Femur (tissue), 1 donor: ENCODE measurements at regions not wholly inside any gene's neighbourhood (a gene's known extent, or its start where the extent isn't known, plus 50 kb on each side); places are given as distances from the start of the nearest gene placed in this dataset.
"Not testable (repeated sequence)": the region's sequence is repeated elsewhere in the genome, so short reads cannot be mapped to it uniquely, and the experiment has no call there.

Experiments used
- DNase-seq: peaks from one replicate; pipeline ENCODE4 v3.0.0-alpha.2; 2017

DNA sequence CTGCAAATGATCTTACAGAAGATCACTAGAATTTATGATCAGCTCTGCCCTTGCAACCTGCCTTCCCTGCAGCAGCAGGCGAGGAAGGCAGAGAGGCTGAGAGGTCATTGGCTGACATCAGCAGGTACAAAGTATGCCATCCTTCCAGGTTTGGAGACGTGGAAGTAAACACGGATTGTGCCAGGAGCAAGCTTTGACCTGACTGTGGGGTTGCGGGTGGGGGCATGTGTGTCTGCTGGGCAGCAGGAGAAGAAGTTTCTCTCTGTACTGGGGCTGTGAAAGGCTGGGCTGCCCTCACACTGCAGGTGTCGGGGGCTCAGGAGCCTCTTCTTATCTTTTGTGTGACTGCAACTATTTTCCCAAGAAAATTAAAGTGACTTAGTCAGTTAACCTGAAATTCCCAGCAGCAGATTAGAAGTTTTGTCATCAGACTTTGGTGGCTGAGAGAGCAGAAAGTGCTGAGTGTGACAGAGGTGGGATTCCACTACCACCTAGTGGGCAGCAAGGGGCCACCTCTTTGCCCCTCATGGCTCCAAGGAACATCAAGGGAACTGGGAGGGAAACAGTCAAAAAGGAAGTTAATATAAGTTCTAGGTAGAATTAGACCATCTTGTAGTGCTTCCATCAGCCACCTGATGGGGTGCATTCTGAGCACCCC is 565.9 kb downstream of the ETS1 start:
- no peak for DNase-seq

DNA sequence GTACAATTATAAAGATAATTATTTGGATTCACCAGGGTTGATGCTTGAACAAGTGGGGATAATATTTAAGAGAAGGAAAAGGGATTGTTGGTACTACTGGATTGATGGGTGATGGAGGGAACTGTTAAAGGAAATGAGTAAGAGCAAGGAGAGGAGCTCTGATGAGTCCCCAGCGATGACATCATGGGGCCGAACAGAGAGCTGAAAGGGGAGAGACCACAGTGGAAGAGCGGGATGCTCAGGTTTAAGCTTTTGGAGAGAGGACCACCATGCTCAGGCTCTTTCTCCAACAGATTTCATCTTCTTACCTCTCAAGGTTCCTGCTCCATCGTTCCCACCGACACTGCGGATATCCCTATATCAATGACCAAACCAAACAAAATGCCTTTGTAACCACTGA is 568.7 kb downstream of the ETS1 start:
- no peak for DNase-seq

DNA sequence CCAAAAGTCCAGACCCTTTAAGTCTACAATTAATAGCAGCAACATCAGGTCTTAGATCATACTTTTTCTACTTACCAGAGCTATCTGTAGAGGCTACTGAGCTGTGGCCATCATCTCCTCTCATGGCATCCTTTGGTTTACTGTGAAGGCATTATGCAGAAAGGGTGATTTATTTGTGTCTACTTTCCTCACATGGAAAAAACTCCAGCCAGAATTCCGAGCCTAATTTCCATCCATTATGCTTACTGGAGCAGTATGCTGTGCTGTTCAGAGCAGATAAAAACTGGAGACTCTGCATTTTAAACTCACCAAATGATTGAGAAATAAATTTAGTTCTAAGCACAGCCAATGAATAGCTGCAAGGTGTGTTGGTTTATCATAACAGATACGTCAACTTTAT is 581.8 kb downstream of the ETS1 start:
- no peak for DNase-seq

DNA sequence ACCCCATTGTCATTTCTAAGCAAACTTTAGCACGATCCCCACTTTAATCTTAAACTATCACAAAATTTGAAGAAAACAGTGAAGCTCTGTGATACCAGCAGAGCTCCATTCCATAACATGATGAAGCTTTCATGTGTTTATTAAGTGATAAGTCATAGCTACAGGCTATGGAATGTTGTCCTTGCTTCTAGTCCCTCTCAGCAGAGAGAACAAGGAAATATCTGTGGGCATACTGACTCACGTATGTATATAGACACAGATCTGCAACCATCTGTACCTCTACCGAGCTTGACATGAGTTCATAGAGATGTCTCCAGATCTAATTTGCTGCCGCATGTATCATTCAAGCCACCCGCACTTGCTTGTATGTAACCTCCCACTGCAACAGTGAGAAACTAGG is 588.9 kb downstream of the ETS1 start:
- DNase-seq = no peak

DNA sequence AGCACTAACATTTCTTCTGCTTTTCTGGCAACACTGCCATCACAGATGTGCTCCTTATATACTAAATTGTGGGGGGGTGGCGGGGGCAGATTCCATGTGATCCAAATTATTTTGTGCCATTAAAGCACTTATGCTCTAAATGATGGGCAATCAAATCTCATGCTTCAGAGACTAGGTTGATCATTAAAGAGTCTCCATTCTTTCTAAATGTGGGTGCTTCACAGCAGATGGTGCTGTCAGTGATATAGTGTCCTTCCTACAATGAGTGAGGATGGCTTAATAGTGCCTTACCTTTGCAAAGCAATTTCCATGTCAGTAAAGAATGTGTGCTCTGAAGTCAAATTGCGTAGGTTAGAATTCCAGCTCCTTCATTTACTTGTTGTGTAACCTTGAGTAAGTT is 589.8 kb downstream of the ETS1 start:
- no peak for DNase-seq

DNA sequence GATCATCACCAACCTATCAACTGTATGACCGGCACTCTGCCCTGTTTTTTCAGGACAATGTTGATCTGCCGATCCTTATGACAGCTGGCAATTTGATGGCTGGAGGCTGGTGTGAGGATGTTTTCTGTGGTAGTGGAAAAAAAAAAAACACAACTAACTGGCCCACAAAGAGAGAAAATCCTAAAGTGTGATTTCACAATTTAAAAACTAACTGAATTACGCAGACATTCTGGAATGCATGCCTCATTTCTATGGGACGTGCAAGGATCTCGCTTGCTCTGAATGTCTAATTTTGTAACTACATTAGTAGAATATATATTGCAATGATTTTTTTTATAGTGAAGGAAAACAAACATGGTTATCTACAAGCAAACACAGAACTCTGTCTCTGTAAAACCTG is 590.5 kb downstream of the ETS1 start:
- DNase-seq = no peak

DNA sequence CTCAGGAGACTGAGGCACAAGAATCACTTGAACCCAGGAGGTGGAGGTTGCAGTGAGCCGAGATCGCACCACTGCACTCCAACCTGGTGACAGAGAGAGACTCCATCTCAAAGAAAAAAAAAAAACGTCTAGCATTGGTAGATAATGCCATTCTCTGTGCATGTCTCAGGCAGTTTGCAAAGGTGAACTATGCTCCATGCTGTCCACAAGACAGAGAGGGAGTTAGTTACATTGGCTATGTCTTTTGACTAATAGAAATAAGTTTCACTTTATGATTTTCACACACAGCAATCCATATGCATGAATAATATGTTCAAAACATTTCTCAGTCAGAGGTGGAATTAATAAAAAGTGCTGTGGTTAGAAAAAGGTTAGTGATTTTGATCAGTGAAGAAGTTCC is 591.4 kb downstream of the ETS1 start:
- no peak for DNase-seq

DNA sequence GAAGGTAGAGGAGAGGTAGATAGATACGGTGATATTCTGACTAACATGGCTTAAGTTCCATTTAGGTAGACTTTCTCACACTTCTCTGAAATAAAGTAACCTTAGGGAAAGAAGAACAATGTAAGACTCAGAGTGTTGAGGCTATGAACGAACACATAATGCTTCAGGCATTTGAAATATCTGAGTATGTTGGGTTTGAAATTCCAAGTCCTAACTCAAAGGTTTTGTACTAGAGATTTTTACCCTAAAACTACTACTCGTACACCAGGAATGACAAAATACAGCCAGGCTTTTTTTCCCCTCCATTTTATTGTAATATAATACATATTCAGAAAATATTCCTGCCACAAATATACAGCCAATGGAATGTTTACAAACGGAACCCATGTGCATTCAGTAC is 592.6 kb downstream of the ETS1 start:
- no peak for DNase-seq

DNA sequence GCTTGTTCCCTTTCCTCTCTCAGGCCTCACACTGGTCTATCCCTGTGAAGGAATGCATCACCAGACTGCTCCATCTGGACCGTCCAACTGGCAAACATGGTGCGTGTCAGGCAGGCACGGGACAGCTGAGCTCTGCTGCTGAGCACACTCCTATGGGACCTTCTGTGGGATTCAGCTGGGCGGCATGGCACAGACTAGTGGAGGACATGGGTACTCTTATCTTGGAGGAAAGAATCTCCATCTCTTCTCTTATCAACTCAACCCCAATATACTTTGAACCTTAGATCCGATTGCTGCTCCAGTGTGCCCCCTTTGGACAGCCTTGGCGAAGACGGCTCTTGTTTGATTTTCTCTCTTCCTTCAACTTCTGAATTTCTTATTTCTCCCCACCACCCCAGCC is 593.6 kb downstream of the ETS1 start:
- no peak for DNase-seq

DNA sequence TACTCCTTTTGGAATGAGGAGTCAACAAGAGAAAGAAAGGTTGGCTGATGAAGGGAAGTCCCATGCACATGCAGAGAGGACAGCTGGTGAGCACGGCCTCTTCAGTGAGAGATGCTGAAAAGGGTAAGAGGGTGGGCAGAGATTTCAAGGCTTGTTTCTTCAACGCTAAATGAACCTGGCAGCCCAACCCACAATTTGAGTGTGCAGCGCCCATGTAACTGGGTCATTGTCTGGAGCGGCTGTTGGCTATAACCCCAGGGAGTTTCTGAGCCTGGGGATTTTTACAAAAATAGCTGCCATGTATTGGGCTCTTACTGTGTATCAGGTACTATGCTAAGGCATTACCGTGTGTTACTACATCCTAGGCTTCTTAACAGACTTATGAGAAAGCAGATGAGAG is 594.1 kb downstream of the ETS1 start:
- no peak for DNase-seq

DNA sequence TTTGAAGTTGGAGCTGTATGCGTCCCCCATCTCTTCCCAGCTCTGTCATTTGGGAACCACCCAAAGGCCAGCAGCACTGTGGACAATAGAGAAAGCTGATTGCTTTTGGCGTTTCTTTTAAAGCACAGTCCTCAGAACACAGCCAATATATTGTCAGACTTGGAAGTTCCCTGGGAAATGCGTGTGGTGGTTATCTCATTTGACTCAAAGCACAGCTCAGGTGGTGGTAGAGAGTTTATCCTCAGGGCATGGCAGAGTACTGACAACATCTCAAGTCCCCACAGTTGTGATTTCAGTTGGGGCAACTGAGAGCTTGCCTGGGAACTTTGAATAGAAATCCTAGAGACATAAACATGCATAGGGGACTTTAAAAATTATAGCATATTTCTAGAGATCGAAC is 601.3 kb downstream of the ETS1 start:
- DNase-seq = no peak

DNA sequence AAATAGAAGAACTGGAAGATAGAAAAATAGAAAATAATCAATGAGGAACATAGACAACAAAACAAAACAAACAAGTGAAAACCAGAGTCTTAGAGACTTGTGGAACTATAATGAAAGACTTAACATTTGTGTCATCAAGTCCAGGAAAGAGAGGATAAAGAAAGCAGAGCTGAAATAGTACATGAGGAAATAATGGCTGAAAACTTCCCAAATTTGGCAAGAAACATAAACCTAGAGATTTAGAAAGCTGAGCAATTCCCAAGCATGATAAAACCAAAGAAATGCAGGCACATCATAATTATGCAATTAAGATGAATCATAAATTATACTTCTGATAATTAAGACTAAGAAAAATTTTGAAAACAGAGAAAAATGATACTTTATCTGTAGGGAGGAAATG is 614.5 kb downstream of the ETS1 start:
- no peak for DNase-seq

DNA sequence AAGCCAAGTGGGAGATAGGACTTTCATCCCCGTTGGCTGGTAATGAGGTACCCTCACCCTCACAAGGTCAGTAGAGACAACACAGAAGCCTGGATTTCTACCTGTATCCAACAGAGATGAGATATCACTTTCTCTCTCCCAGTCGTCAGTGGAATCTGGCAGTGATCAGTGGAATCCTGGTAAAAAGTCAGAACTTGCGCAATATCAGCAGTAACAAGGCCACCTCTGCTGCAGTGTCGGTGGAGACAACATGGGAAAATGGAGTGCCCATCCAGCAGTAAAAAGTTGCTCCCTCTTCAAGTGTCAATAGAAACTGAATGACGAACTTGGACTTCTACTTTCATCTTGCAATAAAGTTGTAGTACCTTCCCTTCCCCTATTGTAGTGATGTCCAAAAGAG is 615.9 kb downstream of the ETS1 start:
- no peak for DNase-seq

DNA sequence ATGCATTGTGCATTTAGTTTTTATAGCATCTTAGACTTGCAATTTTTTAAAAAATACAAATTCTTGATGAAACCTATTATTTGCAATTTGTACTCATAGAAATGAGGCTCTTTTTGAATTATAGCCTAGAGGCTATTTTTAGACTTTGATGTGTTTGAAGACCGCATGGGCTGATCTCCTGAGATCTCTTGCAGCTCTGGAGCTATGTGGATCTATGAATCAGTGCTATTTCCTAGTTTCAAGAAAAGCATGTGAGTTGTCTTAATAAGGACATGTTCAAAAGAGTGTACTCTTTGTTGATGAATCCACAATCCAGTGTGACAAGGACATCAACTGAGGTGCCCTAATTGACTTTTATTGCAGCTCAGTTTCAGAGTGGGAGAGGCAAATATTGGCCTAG is 620.5 kb downstream of the ETS1 start:
- no peak for DNase-seq

DNA sequence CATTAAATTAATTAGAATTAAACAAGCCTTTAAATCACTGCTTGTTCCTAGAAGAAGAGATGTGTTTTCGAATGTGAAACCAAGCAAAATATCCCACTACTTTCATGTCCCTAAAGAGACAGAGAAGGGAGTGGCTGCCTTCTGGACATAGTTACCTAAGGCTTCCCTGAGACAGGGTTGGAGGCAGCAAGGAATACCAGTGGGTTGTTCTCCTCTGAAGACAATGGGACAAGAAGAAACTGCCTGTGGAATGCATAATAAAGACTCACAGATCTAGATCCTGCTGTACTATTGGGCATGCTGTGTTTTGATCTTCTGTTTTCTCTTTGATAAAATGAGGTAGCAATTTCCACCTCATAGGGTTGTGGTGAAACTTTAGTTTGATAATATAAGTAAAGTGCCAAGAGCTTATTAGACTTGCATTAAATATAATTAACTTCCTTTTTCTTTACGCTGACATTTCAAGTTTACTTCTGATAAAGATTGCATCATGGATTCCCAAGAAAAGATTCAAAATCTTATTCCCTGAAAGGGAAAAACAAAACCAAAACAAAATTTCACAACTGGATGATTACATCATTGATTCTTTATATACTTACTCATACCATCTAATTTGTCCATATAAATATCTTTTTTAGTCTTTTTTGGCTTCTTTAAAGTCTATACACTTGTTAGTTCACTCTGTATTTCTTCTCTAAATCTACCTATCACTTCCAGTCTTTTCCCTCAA is 621.3 kb downstream of the ETS1 start:
- DNase-seq = no peak

DNA sequence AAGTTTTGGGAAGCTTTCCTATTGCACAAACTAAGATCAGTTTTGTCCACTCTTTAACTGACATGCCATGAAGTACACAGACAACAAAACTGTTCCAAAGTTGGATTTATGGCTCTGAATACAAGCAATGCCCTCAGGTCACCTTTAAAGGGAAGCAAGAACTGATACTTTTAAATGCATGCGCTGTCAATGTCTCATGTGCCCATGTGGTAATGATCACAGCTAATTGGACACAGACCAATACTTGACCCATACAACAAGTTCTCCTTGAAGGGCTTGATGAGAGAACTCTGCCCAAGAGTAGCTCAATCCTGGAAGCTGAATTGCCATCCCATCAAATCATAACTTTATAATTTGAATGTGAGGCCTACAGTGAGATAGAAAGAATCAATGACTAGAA is 624.9 kb downstream of the ETS1 start:
- DNase-seq = no peak

DNA sequence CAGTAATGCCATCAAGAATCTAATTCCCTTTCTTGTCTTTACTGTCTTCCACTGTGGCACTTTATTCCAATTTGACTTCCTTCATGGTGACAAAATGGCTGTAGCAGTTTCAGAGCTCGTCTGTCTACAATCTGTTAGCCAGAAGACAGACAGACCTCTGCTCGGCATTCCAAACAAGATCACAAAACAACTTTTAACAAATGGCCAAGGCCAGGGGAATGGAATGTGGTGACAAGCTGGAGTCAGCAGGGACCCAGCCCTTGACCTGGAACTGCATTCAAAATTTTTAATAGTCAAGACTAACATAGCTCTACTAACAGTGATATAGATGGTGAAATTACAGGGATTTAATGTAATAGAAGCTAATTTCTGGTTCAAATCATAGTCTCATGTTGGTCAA is 637.2 kb downstream of the ETS1 start:
- DNase-seq = no peak

DNA sequence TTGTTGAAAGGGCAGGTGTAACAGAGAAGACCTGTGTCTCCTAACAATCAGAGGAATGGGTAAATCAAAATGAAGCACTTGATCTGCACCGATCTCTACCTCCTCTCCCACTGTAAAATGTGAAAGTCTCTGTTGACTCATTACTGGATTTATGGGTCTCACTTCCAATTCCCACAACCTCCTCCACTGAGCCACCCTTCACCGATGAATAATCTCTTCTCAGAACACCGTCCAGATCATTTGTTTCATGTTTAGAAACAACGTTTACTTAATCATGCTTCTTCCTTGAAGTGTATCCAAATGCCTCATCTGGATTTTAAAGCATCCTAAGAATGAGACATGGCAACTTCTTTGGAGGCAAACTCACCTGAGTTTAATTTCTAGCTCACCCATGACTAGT is 643.6 kb downstream of the ETS1 start:
- DNase-seq = no peak

DNA sequence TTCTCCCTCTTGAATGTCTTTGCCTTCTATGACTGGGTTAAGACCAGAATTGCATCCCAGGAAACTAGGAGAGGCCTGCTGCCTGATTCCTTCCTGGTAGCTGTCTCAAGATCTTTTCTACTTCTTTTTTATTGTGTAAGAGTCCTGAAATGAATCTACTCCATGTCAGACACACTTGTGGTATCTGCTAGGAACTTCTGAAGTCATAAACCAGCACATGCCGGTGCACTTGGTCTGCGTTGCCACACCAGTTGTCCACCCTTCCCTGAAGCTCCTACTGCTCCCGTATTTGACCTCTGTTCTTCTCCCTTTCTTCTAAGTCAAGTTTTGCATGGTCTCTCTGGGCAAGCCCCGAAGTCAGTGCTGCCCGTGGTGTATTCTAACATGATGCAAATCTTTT is 644.2 kb downstream of the ETS1 start:
- DNase-seq = no peak

DNA sequence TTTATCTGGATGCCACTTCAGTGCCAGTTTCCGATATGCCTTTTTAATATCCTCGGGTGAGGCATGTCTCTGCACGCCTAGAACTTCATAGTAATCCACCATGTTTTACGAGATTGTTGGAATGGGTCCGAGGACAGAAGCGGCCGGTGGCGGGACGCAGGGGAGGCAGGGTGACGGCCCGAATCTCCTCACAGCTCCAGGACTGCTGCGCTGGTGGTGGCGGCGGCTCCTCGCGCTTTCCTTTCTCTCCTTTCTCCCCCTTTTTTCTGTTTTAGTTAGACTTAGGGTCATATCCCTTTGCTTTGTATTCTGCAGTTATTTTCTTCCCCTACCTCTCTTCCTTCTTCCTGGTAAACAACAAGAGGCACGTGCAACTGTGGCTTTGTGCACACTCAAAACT is 645.8 kb downstream of the ETS1 start:
- not testable (repeated sequence) for DNase-seq

DNA sequence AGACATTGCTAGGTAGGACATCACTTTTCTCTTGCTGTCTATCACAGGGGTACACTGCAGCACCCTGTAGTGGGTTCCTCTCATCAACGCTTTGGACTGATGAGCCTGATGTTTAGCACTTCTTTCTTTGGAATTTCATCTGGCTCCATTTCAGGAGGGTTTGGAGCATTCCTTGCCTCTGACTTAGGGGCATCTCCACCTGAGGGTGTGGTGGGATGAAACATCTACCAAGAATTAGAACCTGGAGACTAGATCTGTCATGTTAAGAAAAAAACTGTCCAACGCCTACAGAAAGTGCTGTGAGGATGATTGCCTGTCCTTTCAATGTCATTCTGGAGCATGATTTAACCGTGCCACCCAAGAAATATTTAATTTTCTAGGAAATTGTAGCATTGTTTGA is 648.4 kb downstream of the ETS1 start:
- no peak for DNase-seq

DNA sequence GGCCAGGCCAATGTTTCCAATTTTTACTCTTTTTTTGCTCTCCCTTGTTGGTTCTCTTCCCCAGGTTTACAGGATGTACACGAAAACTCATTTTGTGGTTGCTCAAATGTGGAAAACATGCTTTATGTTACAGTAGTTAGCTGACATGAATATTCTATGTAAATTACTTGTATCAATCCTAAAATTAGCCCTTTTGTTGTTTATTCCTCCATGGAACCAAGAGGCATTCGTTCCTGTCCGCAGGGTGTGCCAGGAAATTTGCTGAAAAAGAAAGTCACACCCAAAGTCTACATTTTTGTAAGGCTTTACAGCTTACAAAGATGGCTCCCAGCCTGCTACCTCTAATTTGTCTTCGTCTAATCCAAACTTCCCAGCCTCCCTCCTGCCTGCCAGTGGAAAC is 652.3 kb downstream of the ETS1 start:
- no peak for DNase-seq

DNA sequence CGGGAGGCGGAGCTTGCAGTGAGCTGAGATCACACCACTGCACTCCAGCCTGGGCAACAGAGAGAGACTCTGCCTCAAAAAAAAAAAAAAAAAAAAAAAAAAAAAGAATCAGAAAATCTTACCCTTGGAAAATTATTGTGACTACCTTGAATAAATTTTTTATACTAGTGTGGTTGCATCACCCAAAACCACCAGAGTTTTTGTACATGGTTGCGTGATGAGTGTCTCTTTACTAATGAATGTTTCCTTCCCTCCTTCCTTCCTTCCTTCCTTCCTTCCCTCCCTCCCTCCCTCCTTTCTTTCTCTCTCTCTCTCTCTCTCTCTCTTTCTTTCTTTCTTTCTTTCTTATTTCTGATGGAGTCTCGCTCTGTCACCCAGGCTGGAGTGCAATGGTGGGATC is 653.4 kb downstream of the ETS1 start:
- not testable (repeated sequence) for DNase-seq

DNA sequence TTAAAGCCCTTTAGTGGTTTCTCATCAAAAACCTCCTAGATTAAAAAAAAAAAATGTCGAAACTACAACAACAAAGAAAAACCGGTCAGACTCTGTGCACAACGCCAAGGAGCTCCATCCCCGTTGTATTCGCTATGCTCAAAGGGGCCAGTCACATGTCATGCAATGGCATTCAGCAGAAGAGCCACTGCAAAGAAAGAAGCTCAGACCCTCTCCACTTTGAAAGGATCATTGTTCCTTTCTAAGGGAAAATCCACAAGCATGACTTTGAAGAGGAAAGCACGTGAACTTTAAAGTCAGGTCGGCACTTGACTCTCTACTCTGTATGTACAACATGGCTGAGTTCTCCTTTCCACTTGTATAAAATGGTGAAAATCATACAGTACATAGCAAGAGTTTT is 655.6 kb downstream of the ETS1 start:
- no peak for DNase-seq

DNA sequence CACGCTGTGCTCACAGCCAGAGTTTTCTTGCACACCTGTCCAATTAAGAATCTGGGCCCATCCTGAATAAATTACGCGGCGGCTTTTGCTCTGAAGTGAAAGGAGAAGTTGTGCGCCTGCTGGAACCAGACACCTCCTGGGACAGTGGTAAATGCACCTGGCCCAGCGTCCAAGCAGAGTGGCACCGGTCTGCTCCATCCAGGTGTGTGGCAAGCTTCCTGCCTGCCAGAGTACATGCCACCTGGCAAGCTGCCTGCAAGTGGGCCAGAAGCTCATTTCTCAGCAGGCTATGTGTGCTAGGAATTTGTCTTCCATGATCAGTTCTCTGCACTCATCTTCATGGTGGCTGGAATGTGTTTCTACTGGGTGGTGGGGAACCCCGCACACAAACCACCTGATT is 660.6 kb downstream of the ETS1 start:
- no peak for DNase-seq
